Peyer's patch (tissue), 4 donors: ENCODE measurements at regions not wholly inside any gene's neighbourhood (a gene's known extent, or its start where the extent isn't known, plus 50 kb on each side); places are given as distances from the start of the nearest gene placed in this dataset.
"Not testable (repeated sequence)": the region's sequence is repeated elsewhere in the genome, so short reads cannot be mapped to it uniquely, and the experiment has no call there.

Experiments
- CTCF ChIP-seq, 6 experiments: fragments of 450-650 bp in 4 of 6; fragments of 200-600 bp in 2 of 6; sonication (generic) in 1 of 6; IDR thresholded peaks; one replicate each; pipeline ENCODE4 v1.5.1; 2017 to 2019; ENCODE audit warnings: antibody characterized with exemption in 6 of 6, mild to moderate bottlenecking in 3 of 6, moderate library complexity in 1 of 6
- POLR2A ChIP-seq, 2 donors: fragments of 450-650 bp; IDR thresholded peaks; one replicate each; pipeline ENCODE4 v1.5.1; 2017; ENCODE audit warnings: antibody characterized with exemption in 2 of 2, mild to moderate bottlenecking in 2 of 2, moderate library complexity in 2 of 2

DNA sequence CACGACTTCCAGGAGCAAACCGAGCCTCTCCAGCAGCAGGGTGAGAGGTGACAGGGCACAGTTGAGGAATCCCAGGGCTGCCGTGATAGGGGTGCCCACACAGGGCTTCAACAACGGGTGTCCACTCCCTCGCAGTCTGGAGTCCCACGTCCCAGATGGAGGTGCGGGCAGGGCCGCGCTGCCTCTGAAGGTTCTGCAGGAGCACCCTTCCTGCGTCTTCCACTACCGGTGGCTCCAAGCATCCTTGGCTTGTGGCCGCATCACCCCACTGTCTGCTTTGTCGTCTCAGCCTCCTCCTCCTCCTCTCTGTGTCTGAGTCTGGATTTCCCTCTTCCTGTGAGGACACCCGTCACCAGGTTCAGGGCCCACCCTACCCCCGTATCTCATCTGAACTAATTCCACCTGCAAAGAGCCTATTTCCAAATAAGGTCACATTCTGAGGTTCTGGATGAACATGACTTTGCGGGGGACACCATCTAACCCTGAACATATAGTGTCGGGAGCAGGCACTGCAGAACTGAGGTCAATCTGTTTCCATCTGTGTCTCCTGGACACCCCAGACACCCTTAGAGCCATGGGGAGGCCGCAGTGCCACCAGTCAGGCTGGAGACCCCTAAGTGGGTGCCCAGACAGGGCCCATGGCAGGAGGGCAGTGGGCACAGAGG lies 117.3 kb upstream of the FOXD4L5 start:
- not testable (repeated sequence) for TF ChIP-seq CTCF, POLR2A (IDR thresholded peaks at IDR 0.05)
